ENCODE measurements at regions not wholly inside any gene's neighbourhood (a gene's known extent, or its start where the extent isn't known, plus 50 kb on each side); places are given as distances from the start of the nearest gene placed in this dataset.
"Not testable (repeated sequence)": the region's sequence is repeated elsewhere in the genome, so short reads cannot be mapped to it uniquely, and the experiment has no call there.

- no peak for DNase-seq
These were observed 280.9 kb upstream of the CYLC2 start for GRCh38 chr9:102714184-102714583.

DNA sequence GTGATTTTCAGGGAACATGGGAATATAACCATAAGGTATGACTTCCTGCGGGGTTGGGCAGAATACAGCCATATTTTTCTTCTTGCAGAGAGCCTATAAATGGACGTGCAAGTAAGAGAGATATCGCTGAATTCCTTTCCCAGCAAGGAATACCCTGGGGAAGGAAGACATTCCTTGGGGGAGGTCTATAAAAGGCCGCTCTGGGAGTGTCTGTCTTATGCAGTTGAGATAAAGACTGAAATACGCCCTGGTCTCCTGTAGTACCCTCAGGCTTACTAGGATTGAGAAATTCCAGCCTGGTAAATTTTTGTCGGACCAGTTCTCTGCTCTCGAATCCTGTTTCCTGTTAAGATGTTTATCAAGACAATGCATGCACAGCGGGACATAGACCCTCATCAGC is 282.2 kb upstream of the CYLC2 start:
- not testable (repeated sequence) for DNase-seq

GRCh38 chr9:102700936-102701335 is 294.2 kb upstream of the CYLC2 start:
- DNase-seq = no peak

- DNase-seq = no peak
These were observed 325.9 kb upstream of the CYLC2 start for GRCh38 chr9:102669220-102669619.

GRCh38 chr9:102652471-102652870 is 342.7 kb upstream of the CYLC2 start:
- no peak for DNase-seq

- no peak for DNase-seq
These were observed 344.2 kb upstream of the CYLC2 start for GRCh38 chr9:102650896-102651295.

DNA sequence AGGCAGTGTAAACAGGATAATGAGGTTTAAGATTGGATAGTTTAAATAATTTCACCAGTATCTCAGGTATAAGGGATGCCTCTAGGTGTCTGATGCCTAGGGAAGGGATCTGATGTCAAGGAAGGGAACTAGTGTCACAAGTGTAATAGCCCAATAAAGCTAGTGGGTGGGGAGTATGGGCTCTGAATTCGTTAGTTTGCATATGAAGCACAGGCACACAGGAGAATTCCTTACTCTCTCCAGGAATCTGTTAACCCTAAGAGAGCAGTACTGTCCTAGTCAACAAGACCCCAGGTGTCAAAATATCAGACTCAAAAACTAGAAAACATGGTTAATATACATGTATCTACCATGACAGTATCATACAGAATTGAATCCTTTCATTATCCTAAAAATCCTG is 352.5 kb upstream of the CYLC2 start:
- DNase-seq = no peak

GRCh38 chr9:102631559-102631958 is 363.6 kb upstream of the CYLC2 start:
- no peak for DNase-seq

DNA sequence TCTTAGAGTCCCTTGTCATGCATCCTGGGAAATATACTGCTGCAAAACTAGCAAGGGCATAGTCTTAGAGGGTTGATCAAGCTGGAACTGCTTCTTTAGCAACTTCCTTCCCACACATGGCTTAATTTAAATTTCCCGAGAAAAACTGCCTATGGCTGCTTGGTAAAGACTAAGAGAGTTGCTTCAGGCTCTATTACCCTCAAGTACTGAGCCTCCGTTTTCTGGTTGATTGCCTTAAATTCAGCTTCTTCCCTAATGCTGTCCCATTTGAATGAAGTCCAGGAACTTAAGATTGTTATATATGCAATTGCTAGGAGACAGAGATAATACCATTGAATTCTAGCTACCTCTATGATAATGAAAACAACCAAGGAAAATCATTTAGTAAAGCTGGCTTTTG is 385.7 kb upstream of the CYLC2 start:
- no peak for DNase-seq

GRCh38 chr9:102603198-102604195 is 391.6 kb upstream of the CYLC2 start:
- DNase-seq = not testable (repeated sequence)

- no peak for DNase-seq
These were observed 400.9 kb upstream of the CYLC2 start for GRCh38 chr9:102594241-102594640.

- DNase-seq = no peak
These were observed 407.9 kb upstream of the CYLC2 start for GRCh38 chr9:102587281-102587680.

DNA sequence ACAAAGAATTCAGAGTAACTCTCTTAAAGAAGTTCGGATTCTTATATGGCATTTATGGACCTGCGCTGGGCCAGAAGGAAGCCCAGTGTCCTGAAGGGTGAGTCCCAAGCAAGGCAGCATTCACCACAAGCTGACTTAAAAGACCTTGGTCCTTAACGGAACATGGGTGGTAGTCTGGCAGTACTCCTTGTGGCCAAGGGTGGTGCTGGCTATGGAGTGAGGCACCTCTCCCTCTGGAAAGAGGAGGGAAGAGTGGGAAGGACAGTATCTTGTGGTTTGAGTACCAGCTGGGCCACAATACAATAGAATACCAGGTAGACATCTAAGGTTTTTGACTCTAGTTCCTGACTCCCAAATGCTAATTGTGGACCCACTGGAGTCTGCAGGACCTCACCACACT is 425.7 kb upstream of the CYLC2 start:
- no peak for DNase-seq

DNA sequence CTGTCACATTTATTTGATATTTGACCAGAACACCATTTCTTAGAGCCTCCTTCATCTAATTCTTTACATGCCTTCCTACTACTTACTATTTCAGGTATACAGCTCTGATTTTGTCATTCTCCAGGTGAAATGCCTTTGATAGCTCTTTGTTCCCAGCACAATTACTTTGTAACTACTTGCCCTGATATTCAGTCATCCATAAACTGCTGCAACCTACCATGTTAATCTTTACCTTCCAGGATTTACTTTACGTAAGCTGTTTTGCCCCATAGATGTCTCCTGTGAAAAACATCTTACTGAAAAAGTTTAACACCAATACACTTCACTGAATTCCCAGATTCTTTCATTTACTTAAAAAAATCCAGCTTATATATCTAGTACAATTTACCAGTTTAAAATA is 443.8 kb upstream of the CYLC2 start:
- no peak for DNase-seq

DNA sequence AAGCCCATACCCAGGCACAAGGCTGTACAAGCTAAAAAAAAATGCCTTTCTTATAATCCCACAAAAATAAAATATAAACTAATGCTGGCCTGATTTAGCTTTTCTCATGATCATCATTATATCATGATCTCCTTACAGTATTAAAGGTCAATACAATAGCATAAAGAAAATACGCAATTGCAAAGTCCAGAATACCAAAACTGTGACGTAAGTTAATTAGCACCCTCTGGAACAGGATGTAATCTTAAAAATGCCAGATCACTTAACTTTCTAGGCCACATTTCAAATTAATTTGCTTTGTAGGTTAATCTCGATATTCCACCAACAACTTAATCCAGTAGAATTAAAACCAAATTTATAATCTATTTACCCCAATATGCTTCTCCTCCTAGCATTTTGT is 444.2 kb upstream of the CYLC2 start:
- no peak for DNase-seq

GRCh38 chr9:102550266-102550665 is 444.9 kb upstream of the CYLC2 start:
- no peak for DNase-seq

DNA sequence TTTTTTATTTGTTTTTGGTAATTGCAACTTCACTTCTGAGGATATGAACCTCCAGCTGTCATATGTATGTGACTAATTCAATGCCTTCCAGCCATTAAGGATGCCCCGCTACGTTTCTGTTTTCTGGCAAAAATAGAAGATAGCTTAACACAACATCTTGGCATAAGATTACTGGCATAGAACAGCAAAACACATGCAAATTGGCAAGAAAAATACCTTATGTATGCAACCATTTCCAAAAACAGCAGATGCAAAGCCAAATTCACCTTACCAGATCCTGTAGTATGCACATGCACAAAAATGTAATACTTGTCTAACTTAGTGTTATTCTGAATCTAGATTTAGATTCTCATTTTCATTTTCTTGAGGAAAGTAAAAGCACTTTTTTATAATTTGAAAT is 461.1 kb upstream of the CYLC2 start:
- DNase-seq = no peak

- DNase-seq = no peak
These were observed 473.9 kb upstream of the CYLC2 start for GRCh38 chr9:102521097-102521755.

- no peak for DNase-seq
These were observed 475.7 kb upstream of the CYLC2 start for GRCh38 chr9:102519423-102519822.

GRCh38 chr9:102518324-102518723 is 476.8 kb upstream of the CYLC2 start:
- DNase-seq = no peak

DNA sequence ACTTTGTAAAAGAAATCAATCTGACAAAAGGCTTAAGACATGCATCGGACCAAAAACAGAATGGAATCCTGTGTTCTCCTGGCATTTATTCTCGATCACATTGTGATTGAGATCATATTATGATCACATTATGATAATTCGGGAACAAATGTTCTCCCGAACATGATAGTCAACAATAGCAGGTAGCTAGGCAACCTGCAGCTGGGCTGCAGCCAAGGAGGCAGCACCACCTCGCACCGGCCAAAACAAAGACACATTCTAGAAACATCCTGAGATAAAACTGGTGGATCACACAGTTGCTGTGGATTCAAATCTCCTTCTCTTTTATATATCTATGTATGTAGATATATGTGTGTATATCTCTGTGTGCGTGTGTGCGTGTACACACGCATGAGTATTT is 480.6 kb upstream of the CYLC2 start:
- DNase-seq = no peak

- DNase-seq = no peak
These were observed 488.0 kb upstream of the CYLC2 start for GRCh38 chr9:102507044-102507687.

- DNase-seq = no peak
These were observed 488.7 kb upstream of the CYLC2 start for GRCh38 chr9:102506406-102506805.

DNA sequence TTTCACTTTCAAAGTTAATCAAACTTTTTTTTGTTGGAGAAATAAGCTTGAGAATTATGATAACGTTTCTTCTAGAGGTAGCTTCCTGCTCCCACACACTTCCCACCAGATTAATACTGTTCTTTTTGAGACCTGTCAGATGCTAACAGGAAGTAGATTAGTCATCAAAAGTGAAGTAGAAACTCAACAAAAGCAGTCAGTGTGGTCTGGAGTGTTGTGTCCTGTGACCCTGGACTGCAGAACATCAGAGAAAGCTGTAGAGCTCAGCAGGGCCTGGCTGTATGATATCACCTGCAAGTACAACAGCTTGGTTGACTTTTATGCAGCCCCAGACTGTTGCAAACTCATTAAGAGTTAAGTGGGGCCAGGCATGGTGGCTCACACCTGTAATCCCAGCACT is 495.7 kb upstream of the CYLC2 start:
- DNase-seq = no peak
